Activated CD8-positive, alpha-beta memory T cell treated with anti-CD3 and anti-CD28 coated beads, Interleukin-2, amount 10 ng/mL, durations not matched to agents 7 days and 5 days (primary cell): ENCODE measurements at regions not wholly inside any gene's neighbourhood (a gene's known extent, or its start where the extent isn't known, plus 50 kb on each side); places are given as distances from the start of the nearest gene placed in this dataset.

Experiments used
- ATAC-seq: fragments of 150-1000 bp; cut with Tn5 transposase; one replicate; pipeline ENCODE4 v1.10.0; 2021; ENCODE audit warnings: moderate library complexity
- CTCF ChIA-PET: fragments of 350-600 bp; sonication (Branson Sonifier 250); formaldehyde crosslinking; loops from one replicate; lab custom pipeline; 2021; ENCODE audit warnings: antibody characterized with exemption; lab: Charles Lee
- DNase-seq: peaks from one replicate; pipeline ENCODE4 v3.0.0-alpha.2; 2020
- H3K27ac Mint-ChIP-seq: one replicate; pipeline ENCODE4 v1.8.0; 2021; ENCODE audit warnings: mild to moderate bottlenecking, mixed read lengths
- H3K27me3 Mint-ChIP-seq: one replicate; pipeline ENCODE4 v1.8.0; 2021; ENCODE audit warnings: mixed read lengths
- H3K36me3 Mint-ChIP-seq: one replicate; pipeline ENCODE4 v1.8.0; 2021; ENCODE audit warnings: mild to moderate bottlenecking, mixed read lengths
- H3K4me1 Mint-ChIP-seq: one replicate; pipeline ENCODE4 v1.8.0; 2021; ENCODE audit warnings: mixed read lengths
- H3K4me3 Mint-ChIP-seq: one replicate; pipeline ENCODE4 v1.8.0; 2021; ENCODE audit warnings: mild to moderate bottlenecking, moderate library complexity, mixed read lengths
- H3K9me3 Mint-ChIP-seq: one replicate; pipeline ENCODE4 v1.8.0; 2022; ENCODE audit warnings: low read depth, mixed read lengths

DNA sequence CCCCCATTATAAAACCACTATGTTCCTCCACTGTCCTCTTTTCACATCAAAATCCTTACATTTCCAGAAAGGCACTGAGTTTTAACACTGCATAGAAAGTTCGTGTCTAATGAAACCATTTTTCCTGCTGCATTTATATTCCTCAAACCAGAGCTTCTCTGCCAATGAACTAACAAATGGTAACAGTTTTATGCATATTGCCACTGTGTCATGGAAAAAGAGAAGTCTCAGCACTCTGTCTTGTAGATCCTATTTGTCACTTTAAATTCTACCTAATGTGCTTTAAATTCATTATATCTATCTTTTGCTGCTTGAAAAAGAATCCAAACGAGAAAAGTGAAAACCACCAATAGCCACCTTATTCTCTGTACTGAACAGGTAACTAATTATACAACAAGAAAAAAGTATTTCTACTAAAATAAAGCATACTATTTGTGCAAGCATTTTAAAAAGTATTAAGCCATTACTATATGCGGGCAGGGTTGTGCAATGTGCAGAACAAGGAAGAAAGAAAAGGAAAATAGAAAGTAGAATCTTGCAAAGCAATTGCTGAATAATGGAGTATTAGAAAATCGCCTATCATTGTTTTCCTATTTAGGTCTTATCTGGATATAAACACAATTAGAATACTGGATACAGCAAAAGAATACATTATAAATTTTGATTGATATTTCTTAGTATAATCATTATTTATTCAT, 328.9 kb downstream of the ZEB2 start:
- CTCF ChIA-PET = interaction anchor here (1.3 kb wide), 1 partner anchor 10 kb away, joined by 5 read pairs; no protein-coding TSS in a partner anchor
- DNase-seq = no peak
- ATAC-seq = no peak
- H3K36me3 Mint-ChIP-seq = peaks cover 20% of the 10 kb centered on the region
- no peaks in the 10 kb centered on the region for H3K27me3 Mint-ChIP-seq
- H3K27ac Mint-ChIP-seq = no peak overlapping the region
- H3K4me1 Mint-ChIP-seq = peaks cover 36% of the 10 kb centered on the region
- H3K4me3 Mint-ChIP-seq = no peak overlapping the region
- H3K9me3 Mint-ChIP-seq = no peaks in the 10 kb centered on the region

DNA sequence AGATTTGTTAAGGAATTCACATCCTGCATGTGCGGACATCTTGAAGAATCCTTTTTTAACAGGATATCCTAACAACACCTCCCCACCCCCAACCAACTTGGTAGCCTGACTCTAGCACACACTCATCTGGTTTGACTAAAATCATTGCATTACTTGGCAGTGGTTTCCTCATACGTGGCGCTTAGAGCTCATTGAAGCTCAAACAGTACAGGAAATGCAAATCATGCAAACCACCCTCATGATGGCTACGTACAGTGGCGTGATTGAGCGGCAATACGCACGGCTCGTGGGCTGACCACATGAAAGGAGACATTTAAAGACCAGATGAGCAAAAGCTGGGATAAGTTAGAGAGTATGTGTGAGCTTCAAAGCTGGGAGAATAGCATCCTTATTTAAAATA, 336.2 kb downstream of the ZEB2 start:
- CTCF ChIA-PET = interaction anchor here (1.1 to 3.0 kb wide), 9 partner anchors 10 to 147 kb away, joined by 3 to 8 read pairs (median 3); no protein-coding TSS in a partner anchor
- Mint-ChIP-seq H3K27ac (peak overlapping the region; percentile 81), H3K27me3 (no peaks in the 10 kb centered on the region), H3K9me3 (peaks cover 4% of the 10 kb centered on the region), H3K36me3 (peaks cover 55% of the 10 kb centered on the region), H3K4me3 (peak overlapping the region; percentile 48), H3K4me1 (peaks cover 49% of the 10 kb centered on the region)
- DNase-seq (peak; percentile 92), ATAC-seq (peak; percentile 100)

- Mint-ChIP-seq H3K4me3 (no peak overlapping the region), H3K36me3 (peaks cover 58% of the 10 kb centered on the region), H3K27me3 (no peaks in the 10 kb centered on the region), H3K4me1 (peaks cover 29% of the 10 kb centered on the region), H3K27ac (no peak overlapping the region), H3K9me3 (peaks cover 4% of the 10 kb centered on the region)
- DNase-seq (no peak), ATAC-seq (no peak)
- CTCF ChIA-PET = interaction anchor here (1.0 to 1.3 kb wide), 2 partner anchors 14 to 18 kb away, joined by 3 read pairs; no protein-coding TSS in a partner anchor
Observed at GRCh38 chr2:144181001-144181400, 338.9 kb downstream of the ZEB2 start.

GRCh38 chr2:144180131-144180530, 339.8 kb downstream of the ZEB2 start:
- H3K4me1 Mint-ChIP-seq = peaks cover 21% of the 10 kb centered on the region
- peaks cover 4% of the 10 kb centered on the region for H3K9me3 Mint-ChIP-seq
- CTCF ChIA-PET = interaction anchor here (1.3 kb wide), 1 partner anchor 15 kb away, joined by 3 read pairs; no protein-coding TSS in a partner anchor
- no peak for ATAC-seq
- H3K27me3 Mint-ChIP-seq = no peaks in the 10 kb centered on the region
- H3K27ac Mint-ChIP-seq = no peak overlapping the region
- H3K36me3 Mint-ChIP-seq = peaks cover 54% of the 10 kb centered on the region
- DNase-seq = no peak
- H3K4me3 Mint-ChIP-seq = no peak overlapping the region

GRCh38 chr2:144170179-144170578, 349.7 kb downstream of the ZEB2 start:
- DNase-seq (no peak), ATAC-seq (no peak)
- H3K36me3 Mint-ChIP-seq = peaks cover 29% of the 10 kb centered on the region
- no peaks in the 10 kb centered on the region for H3K27me3 Mint-ChIP-seq
- H3K4me1 Mint-ChIP-seq = no peaks in the 10 kb centered on the region
- CTCF ChIA-PET = no interaction called here
- H3K4me3 Mint-ChIP-seq = no peak overlapping the region
- peaks cover 8% of the 10 kb centered on the region for H3K9me3 Mint-ChIP-seq
- no peak overlapping the region for H3K27ac Mint-ChIP-seq

GRCh38 chr2:144166743-144167142, 353.2 kb downstream of the ZEB2 start:
- H3K36me3 Mint-ChIP-seq = peaks cover 8% of the 10 kb centered on the region
- CTCF ChIA-PET = no interaction called here
- H3K27ac Mint-ChIP-seq = no peak overlapping the region
- no peak overlapping the region for H3K4me3 Mint-ChIP-seq
- H3K9me3 Mint-ChIP-seq = no peaks in the 10 kb centered on the region
- H3K27me3 Mint-ChIP-seq = no peaks in the 10 kb centered on the region
- H3K4me1 Mint-ChIP-seq = no peaks in the 10 kb centered on the region
- no peak for DNase-seq
- no peak for ATAC-seq

DNA sequence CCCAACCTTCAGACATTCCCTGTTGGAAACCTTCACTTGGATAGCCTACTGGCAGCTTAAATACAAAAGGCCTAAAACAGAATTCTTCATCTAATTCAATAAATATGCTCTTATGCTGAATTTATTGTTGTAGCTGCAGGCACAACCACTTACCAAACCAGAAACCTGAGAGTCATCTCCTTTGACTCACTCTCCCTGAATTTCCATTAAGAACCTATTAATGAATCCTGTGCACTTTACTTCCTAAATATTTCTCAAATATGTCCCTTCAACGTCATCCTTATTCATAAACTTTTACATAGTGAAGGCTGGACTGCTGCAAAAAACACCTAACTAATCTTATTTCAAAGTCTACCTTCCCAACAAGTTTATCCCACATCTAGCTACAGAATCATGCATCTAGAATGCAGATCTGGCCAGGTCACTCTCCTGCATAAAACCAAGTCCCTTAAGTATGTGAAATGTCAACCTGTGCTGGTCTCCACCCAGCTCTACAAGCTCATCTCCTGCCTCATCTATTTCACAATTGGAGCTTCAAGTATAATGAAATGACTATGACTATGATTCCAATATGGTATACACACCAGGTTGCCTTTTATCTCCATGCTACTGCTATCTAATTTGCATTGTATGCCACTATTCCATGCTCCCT, 354.2 kb downstream of the ZEB2 start:
- Mint-ChIP-seq H3K9me3 (no peaks in the 10 kb centered on the region), H3K36me3 (peaks cover 6% of the 10 kb centered on the region), H3K27me3 (no peaks in the 10 kb centered on the region), H3K4me1 (no peaks in the 10 kb centered on the region), H3K27ac (no peak overlapping the region), H3K4me3 (no peak overlapping the region)
- CTCF ChIA-PET = no interaction called here
- DNase-seq (no peak), ATAC-seq (no peak)

DNA sequence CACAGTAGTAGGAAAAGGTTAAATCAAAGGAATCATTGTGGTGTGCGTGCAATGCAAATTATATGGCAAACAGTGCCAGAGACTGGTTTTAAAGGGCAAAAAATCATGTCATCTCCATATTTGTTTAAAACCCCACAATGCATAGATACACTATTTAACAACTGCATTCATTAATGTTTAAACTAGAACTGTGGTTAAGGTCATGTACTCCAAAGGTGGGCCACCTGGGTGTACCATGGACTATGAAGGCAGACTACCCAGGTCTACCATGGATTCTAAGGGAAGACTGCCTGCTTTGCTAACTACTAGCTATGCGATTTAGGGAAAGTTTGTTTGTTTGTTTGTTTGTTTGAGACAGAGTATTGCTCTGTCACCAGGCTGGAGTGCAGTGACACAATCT, 356.3 kb downstream of the ZEB2 start:
- Mint-ChIP-seq H3K27ac (no peak overlapping the region), H3K9me3 (no peaks in the 10 kb centered on the region), H3K27me3 (no peaks in the 10 kb centered on the region), H3K4me1 (no peaks in the 10 kb centered on the region), H3K4me3 (no peak overlapping the region), H3K36me3 (peaks cover 9% of the 10 kb centered on the region)
- CTCF ChIA-PET = interaction anchor here (1.4 kb wide), 1 partner anchor 9 kb away, joined by 4 read pairs; no protein-coding TSS in a partner anchor
- DNase-seq = no peak
- no peak for ATAC-seq

DNA sequence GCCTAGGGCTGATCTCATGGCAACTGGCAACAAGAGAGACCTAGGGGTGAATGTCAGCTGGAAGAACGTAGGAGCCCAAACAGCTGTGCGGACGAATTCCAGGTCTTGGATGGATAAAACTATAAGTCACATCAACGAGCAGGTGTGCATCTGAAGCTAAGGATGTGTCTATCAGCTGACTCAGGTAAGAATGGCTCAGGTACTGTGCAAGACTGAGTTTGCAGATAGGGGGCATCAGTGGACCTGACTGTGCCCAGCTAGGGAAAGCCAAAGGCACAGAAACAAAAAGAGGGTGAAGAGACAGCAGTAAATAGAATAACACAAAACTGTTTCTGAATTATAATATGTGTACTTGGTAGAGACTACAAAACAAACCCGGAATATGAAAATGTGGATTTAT, 357.3 kb downstream of the ZEB2 start:
- DNase-seq = peak; percentile 62
- peaks cover 9% of the 10 kb centered on the region for H3K36me3 Mint-ChIP-seq
- no peaks in the 10 kb centered on the region for H3K9me3 Mint-ChIP-seq
- CTCF ChIA-PET = interaction anchor here (0.6 to 1.1 kb wide), 6 partner anchors 19 to 958 kb away, joined by 3 to 4 read pairs (median 3); partner anchors contain the start of gene ZEB2
- H3K4me3 Mint-ChIP-seq = no peak overlapping the region
- no peak overlapping the region for H3K27ac Mint-ChIP-seq
- no peaks in the 10 kb centered on the region for H3K27me3 Mint-ChIP-seq
- H3K4me1 Mint-ChIP-seq = no peaks in the 10 kb centered on the region
- ATAC-seq = peak; percentile 47

GRCh38 chr2:144161061-144161460, 358.9 kb downstream of the ZEB2 start:
- no peak for DNase-seq
- no peak for ATAC-seq
- Mint-ChIP-seq H3K27ac (no peak overlapping the region), H3K4me1 (peaks cover 8% of the 10 kb centered on the region), H3K36me3 (peaks cover 9% of the 10 kb centered on the region), H3K4me3 (no peak overlapping the region), H3K9me3 (no peaks in the 10 kb centered on the region), H3K27me3 (no peaks in the 10 kb centered on the region)
- CTCF ChIA-PET = interaction anchor here (1.0 kb wide), 1 partner anchor 12 kb away, joined by 5 read pairs; no protein-coding TSS in a partner anchor

- Mint-ChIP-seq H3K4me3 (no peak overlapping the region), H3K27me3 (no peaks in the 10 kb centered on the region), H3K36me3 (peaks cover 2% of the 10 kb centered on the region), H3K9me3 (no peaks in the 10 kb centered on the region), H3K4me1 (peaks cover 8% of the 10 kb centered on the region), H3K27ac (no peak overlapping the region)
- no peak for ATAC-seq
- DNase-seq = no peak
- CTCF ChIA-PET = no interaction called here
Observed at GRCh38 chr2:144159240-144159639, 360.7 kb downstream of the ZEB2 start.

DNA sequence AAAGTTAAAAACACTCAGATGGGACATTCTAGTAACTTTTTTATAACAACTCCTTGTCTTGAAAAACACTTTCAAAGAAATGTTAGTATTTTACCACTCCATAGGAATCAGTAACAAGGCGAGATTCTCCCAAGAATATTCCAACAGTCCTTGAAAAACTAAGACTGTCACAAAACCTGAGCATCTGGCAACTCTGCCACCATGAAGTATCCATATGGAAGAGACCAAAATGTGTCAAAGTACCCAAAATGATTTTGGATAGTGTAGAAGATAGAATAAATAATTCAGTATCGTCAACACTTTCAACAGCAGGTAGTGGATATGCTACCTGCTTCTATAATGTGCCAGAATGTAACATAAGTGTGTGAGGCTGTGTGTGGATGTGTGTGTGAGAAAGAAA, 361.8 kb downstream of the ZEB2 start:
- Mint-ChIP-seq H3K27ac (no peak overlapping the region), H3K4me1 (peaks cover 8% of the 10 kb centered on the region), H3K27me3 (no peaks in the 10 kb centered on the region), H3K36me3 (peaks cover 2% of the 10 kb centered on the region), H3K4me3 (no peak overlapping the region), H3K9me3 (no peaks in the 10 kb centered on the region)
- CTCF ChIA-PET = no interaction called here
- ATAC-seq = no peak
- no peak for DNase-seq

DNA sequence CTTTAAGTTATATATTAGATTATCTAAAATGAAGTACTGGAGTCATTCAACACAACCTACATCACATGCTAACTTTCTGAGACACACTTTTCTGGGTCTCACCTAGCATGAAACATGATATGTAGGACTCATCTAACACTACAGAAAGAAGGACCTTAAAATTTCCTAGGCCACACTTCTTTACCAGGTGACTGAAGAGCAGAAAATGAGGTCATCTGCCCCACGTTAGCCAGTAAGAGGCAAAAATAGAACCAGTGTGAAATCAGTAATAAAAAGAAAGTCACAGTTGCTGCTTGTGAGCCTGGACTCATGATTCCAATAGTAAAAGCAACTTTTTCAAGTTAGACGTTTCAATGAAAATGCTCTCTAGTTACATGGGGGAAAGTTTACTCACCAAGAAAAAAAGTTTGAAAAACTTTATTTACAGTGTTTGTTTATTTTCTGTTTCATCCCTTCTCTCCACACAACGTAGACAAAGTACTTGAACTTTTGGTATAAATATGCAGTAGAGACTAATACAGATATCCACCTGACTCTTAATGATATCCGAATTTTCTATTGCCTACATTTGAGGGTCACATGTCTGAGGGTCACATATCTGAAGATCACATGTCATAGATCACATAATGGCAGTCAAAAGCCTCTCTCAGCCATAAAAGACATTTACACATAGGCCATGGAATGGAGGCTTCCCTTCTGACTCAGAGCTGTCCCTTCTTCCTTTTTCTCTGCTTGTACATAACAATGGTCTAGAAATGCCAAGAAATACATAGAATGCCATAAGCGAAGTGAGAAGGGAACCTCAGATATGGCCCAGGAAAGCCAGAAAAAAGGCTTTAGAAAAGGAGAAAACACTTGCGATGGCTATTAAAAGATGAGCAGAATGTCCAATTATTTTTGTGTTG, 362.9 kb downstream of the ZEB2 start:
- Mint-ChIP-seq H3K9me3 (no peaks in the 10 kb centered on the region), H3K27me3 (no peaks in the 10 kb centered on the region), H3K4me3 (no peak overlapping the region), H3K27ac (no peak overlapping the region), H3K4me1 (peaks cover 8% of the 10 kb centered on the region), H3K36me3 (peaks cover 2% of the 10 kb centered on the region)
- no peak for DNase-seq
- CTCF ChIA-PET = no interaction called here
- ATAC-seq = no peak
